CD4-positive, alpha-beta T cell treated with Interleukin-17A for 1 hour (primary cell): ENCODE measurements at regions not wholly inside any gene's neighbourhood (a gene's known extent, or its start where the extent isn't known, plus 50 kb on each side); places are given as distances from the start of the nearest gene placed in this dataset.
"Not testable (repeated sequence)": the region's sequence is repeated elsewhere in the genome, so short reads cannot be mapped to it uniquely, and the experiment has no call there.

Source experiments
- DNase-seq: peaks from one replicate; pipeline ENCODE4 v3.0.0-alpha.2; 2020

- no peak for DNase-seq
Observed at GRCh38 chr19:30066781-30067759, 125.0 kb downstream of the URI1 start.

- DNase-seq = not testable (repeated sequence)
Observed at GRCh38 chr19:30067956-30068506, 126.0 kb downstream of the URI1 start.

- no peak for DNase-seq
Observed at GRCh38 chr19:30068528-30069395, 126.7 kb downstream of the URI1 start.

GRCh38 chr19:30069535-30070197 is 127.6 kb downstream of the URI1 start:
- no peak for DNase-seq

- no peak for DNase-seq
Observed at GRCh38 chr19:30070198-30070967, 128.3 kb downstream of the URI1 start.

- no peak for DNase-seq
Observed at GRCh38 chr19:30070968-30071632, 129.1 kb downstream of the URI1 start.

GRCh38 chr19:30071871-30072270 is 129.8 kb downstream of the URI1 start:
- no peak for DNase-seq

- no peak for DNase-seq
Observed at GRCh38 chr19:30073152-30074000, 131.3 kb downstream of the URI1 start.

- no peak for DNase-seq
Observed at GRCh38 chr19:30074096-30074495, 132.1 kb downstream of the URI1 start.

- DNase-seq = no peak
Observed at GRCh38 chr19:30074741-30075715, 133.0 kb downstream of the URI1 start.

GRCh38 chr19:30076101-30076551 is 134.1 kb downstream of the URI1 start:
- no peak for DNase-seq

- DNase-seq = no peak
Observed at GRCh38 chr19:30076751-30077670, 135.0 kb downstream of the URI1 start.

- no peak for DNase-seq
Observed at GRCh38 chr19:30077851-30078355, 135.9 kb downstream of the URI1 start.

- DNase-seq = no peak
Observed at GRCh38 chr19:30078381-30078910, 136.4 kb downstream of the URI1 start.

- no peak for DNase-seq
Observed at GRCh38 chr19:30079200-30079599, 137.2 kb downstream of the URI1 start.

GRCh38 chr19:30082168-30082567 is 140.1 kb downstream of the URI1 start:
- DNase-seq = no peak

GRCh38 chr19:30082611-30083010 is 140.6 kb downstream of the URI1 start:
- DNase-seq = no peak
